HUES48 (cell line): ENCODE measurements at regions not wholly inside any gene's neighbourhood (a gene's known extent, or its start where the extent isn't known, plus 50 kb on each side); places are given as distances from the start of the nearest gene placed in this dataset.
"Not testable (repeated sequence)": the region's sequence is repeated elsewhere in the genome, so short reads cannot be mapped to it uniquely, and the experiment has no call there.

Source experiments
- H3K27ac ChIP-seq: one replicate; pipeline ENCODE4 v1.7.0; 2013; ENCODE audit warnings: low read depth, low read length, inconsistent platforms
- H3K27me3 ChIP-seq: 2 replicates; pipeline ENCODE4 v1.6.1; 2013; ENCODE audit warnings: mild to moderate bottlenecking, low read length; ENCODE audit not compliant: control insufficient read depth, insufficient read depth
- H3K36me3 ChIP-seq: 2 replicates; pipeline ENCODE4 v1.6.1; 2013; ENCODE audit warnings: low read length; ENCODE audit not compliant: control insufficient read depth, insufficient read depth
- H3K4me1 ChIP-seq: 2 replicates; pipeline ENCODE4 v1.6.1; 2013; ENCODE audit warnings: mild to moderate bottlenecking, low read length; ENCODE audit not compliant: control insufficient read depth, insufficient read depth
- H3K4me3 ChIP-seq: 2 replicates; pipeline ENCODE4 v1.5.1; 2013; ENCODE audit warnings: mild to moderate bottlenecking, low read depth, low read length
- H3K9ac ChIP-seq: 2 replicates; pipeline ENCODE4 v1.6.1; 2013; ENCODE audit warnings: mild to moderate bottlenecking, low read depth, low read length, moderate library complexity
- H3K9me3 ChIP-seq: 2 replicates; pipeline ENCODE4 v1.6.1; 2013; ENCODE audit warnings: low read length; ENCODE audit not compliant: control insufficient read depth, insufficient read depth

DNA sequence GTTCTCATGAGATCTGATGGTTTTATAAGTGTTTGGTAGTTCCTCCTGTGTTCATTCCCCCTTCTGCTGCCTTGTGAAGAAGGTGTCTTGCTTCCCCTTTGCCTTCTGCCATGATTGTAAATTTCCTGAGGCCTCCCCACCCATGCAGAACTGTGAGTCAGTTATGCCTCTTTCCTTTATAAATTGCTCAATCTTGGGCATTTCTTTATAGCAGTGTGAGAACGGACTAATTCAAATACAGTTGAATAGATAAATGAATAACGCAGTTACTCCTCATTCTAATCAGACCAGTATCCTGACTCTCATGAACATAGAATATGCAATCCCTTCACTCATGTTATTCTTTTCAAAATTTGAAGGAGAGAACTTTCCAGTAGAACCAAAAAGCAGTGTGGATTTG, 375.0 kb upstream of the FZD8 start:
- Histone ChIP-seq H3K4me3 (no peak overlapping the region), H3K9me3 (no peaks in the 10 kb centered on the region), H3K36me3 (no peaks in the 10 kb centered on the region), H3K9ac (no peak overlapping the region), H3K4me1 (no peaks in the 10 kb centered on the region; the same call in 1 of the 2 replicates), H3K27ac (no peak overlapping the region), H3K27me3 (no peaks in the 10 kb centered on the region)

- Histone ChIP-seq H3K36me3 (no peaks in the 10 kb centered on the region), H3K27ac (no peak overlapping the region), H3K9me3 (no peaks in the 10 kb centered on the region), H3K4me1 (no peaks in the 10 kb centered on the region), H3K4me3 (no peak overlapping the region), H3K27me3 (no peaks in the 10 kb centered on the region), H3K9ac (no peak overlapping the region)
Observed at GRCh38 chr10:36007369-36007768, 365.3 kb upstream of the FZD8 start.

- Histone ChIP-seq H3K4me3 (no peak overlapping the region), H3K27ac (no peak overlapping the region), H3K4me1 (no peaks in the 10 kb centered on the region), H3K9me3 (no peaks in the 10 kb centered on the region), H3K9ac (no peak overlapping the region), H3K36me3 (no peaks in the 10 kb centered on the region), H3K27me3 (no peaks in the 10 kb centered on the region)
Observed at GRCh38 chr10:36003688-36004087, 361.6 kb upstream of the FZD8 start.

DNA sequence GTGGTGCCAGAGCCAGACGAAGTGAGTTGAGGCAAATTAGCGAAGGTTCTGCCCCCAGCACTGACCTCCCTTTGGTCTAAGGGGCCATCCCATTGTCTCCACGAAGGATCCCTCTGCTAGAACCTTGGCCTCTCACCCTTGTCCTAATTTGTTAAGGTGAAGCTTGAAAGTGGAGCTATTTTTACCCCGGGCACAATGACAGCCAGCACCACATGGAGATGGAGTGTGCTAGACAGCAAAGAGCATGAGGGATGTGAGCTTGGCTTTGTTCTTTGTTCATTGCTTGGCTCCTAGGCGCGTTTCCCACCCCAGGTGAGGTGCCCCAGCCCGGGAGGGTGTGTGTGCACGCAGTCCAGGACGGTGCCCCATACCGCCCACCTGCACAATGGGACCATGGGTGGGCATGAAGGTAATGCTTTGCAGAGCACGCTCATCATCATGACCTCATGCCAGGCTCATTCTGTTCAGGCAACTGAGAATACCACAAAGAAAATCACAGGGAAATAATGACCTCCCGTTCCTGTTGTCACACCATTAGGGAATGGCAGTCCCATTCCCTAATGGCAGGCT, 361.0 kb upstream of the FZD8 start:
- no peaks in the 10 kb centered on the region for H3K36me3 ChIP-seq
- no peak overlapping the region for H3K4me3 ChIP-seq
- no peak overlapping the region for H3K27ac ChIP-seq
- no peak overlapping the region for H3K9ac ChIP-seq
- H3K4me1 ChIP-seq, result no peaks in the 10 kb centered on the region
- no peaks in the 10 kb centered on the region for H3K9me3 ChIP-seq
- no peaks in the 10 kb centered on the region for H3K27me3 ChIP-seq

DNA sequence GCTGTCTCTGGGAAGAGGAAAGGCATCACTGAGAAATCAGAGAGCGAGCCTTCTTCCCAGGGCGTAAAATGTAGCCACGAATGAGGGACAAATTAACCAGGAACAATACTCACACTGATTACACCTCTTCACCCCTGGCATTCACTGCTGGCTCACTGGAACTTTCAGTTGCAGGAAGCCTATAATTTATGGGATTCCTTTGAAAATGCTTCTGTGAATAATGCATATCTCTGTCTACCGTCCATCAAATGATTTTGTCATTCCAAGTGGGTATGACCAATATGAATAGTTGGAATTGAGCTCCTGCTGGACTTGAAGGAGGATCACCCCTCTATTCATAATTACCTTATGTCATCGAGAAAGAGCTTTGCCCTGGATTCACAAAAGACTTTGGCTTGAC, 360.3 kb upstream of the FZD8 start:
- Histone ChIP-seq H3K36me3 (no peaks in the 10 kb centered on the region), H3K9ac (no peak overlapping the region), H3K4me3 (no peak overlapping the region), H3K27me3 (no peaks in the 10 kb centered on the region), H3K4me1 (no peaks in the 10 kb centered on the region), H3K27ac (no peak overlapping the region), H3K9me3 (no peaks in the 10 kb centered on the region)

- not testable (repeated sequence) for H3K36me3 ChIP-seq
Observed at GRCh38 chr10:36000754-36001153, 358.7 kb upstream of the FZD8 start.

GRCh38 chr10:35998026-35998425, 355.9 kb upstream of the FZD8 start:
- Histone ChIP-seq H3K4me1 (peaks cover 12% of the 10 kb centered on the region; the same call in 1 of the 2 replicates), H3K4me3 (no peak overlapping the region), H3K36me3 (no peaks in the 10 kb centered on the region), H3K9me3 (no peaks in the 10 kb centered on the region), H3K27ac (no peak overlapping the region), H3K9ac (no peak overlapping the region), H3K27me3 (no peaks in the 10 kb centered on the region)

More at GRCh38 chr10:36000754-36001153, 358.7 kb upstream of the FZD8 start:
- H3K27me3 ChIP-seq, H3K27ac ChIP-seq, H3K4me1 ChIP-seq, H3K9me3 ChIP-seq, H3K9ac ChIP-seq, H3K4me3 ChIP-seq: not testable (repeated sequence)

GRCh38 chr10:35995485-35995884, 353.4 kb upstream of the FZD8 start:
- Histone ChIP-seq H3K9ac (no peak overlapping the region), H3K27me3 (no peaks in the 10 kb centered on the region), H3K4me1 (peaks cover 12% of the 10 kb centered on the region; the same call in 1 of the 2 replicates), H3K36me3 (no peaks in the 10 kb centered on the region), H3K27ac (no peak overlapping the region), H3K4me3 (no peak overlapping the region), H3K9me3 (no peaks in the 10 kb centered on the region)

GRCh38 chr10:35993591-35994515, 351.8 kb upstream of the FZD8 start:
- H3K27ac ChIP-seq, result no peak overlapping the region
- no peaks in the 10 kb centered on the region for H3K9me3 ChIP-seq
- peaks cover 12% of the 10 kb centered on the region; the same call in 1 of the 2 replicates for H3K4me1 ChIP-seq
- no peaks in the 10 kb centered on the region for H3K36me3 ChIP-seq
- no peak overlapping the region for H3K9ac ChIP-seq
- no peaks in the 10 kb centered on the region for H3K27me3 ChIP-seq
- H3K4me3 ChIP-seq, result no peak overlapping the region

GRCh38 chr10:35992107-35992506, 350.0 kb upstream of the FZD8 start:
- no peaks in the 10 kb centered on the region for H3K27me3 ChIP-seq
- H3K4me1 ChIP-seq, result peaks cover 12% of the 10 kb centered on the region; the same call in 1 of the 2 replicates
- H3K27ac ChIP-seq, result no peak overlapping the region
- H3K9ac ChIP-seq, result no peak overlapping the region
- H3K4me3 ChIP-seq, result no peak overlapping the region
- no peaks in the 10 kb centered on the region for H3K36me3 ChIP-seq
- no peaks in the 10 kb centered on the region for H3K9me3 ChIP-seq

GRCh38 chr10:35986756-35987502, 344.8 kb upstream of the FZD8 start:
- Histone ChIP-seq H3K4me3 (no peak overlapping the region), H3K36me3 (no peaks in the 10 kb centered on the region), H3K9me3 (no peaks in the 10 kb centered on the region), H3K27me3 (no peaks in the 10 kb centered on the region), H3K9ac (no peak overlapping the region), H3K4me1 (no peaks in the 10 kb centered on the region), H3K27ac (no peak overlapping the region)
